GM23338 (cell line): ENCODE measurements at regions not wholly inside any gene's neighbourhood (a gene's known extent, or its start where the extent isn't known, plus 50 kb on each side); places are given as distances from the start of the nearest gene placed in this dataset.

Source experiments
- ATAC-seq: fragments of 200-7000 bp; cut with Tn5 transposase; 3 replicates; pipeline ENCODE4 v1.9.1; 2020
- DNase-seq: peaks from one replicate; pipeline ENCODE4 v3.0.0-alpha.2; 2015; ENCODE audit warnings: low spot score
- H2AFZ ChIP-seq: fragments of 200-600 bp; sonication (generic); 2 replicates; pipeline ENCODE4 v1.8.0; 2016; ENCODE audit warnings: antibody characterized with exemption, mild to moderate bottlenecking, moderate library complexity
- H3F3A ChIP-seq: fragments of 200-600 bp; sonication (generic); replicated peaks from 2 replicates; pipeline ENCODE4 v1.8.0; 2017; ENCODE audit warnings: antibody characterized with exemption, mixed run types, low read depth
- H3K27ac ChIP-seq: fragments of 200-600 bp; sonication (generic); 2 replicates; pipeline ENCODE4 v1.6.1; 2016; ENCODE audit warnings: low read depth
- H3K27me3 ChIP-seq: fragments of 200-600 bp; sonication (generic); 2 replicates; pipeline ENCODE4 v1.8.0; 2016; ENCODE audit warnings: mild to moderate bottlenecking, mixed run types, moderate library complexity; ENCODE audit not compliant: insufficient read depth
- H3K36me3 ChIP-seq: fragments of 200-600 bp; sonication (generic); 2 replicates; pipeline ENCODE4 v1.8.0; 2016; ENCODE audit warnings: mild to moderate bottlenecking; ENCODE audit not compliant: insufficient read depth
- H3K4me1 ChIP-seq: fragments of 200-600 bp; sonication (generic); 2 replicates; pipeline ENCODE4 v1.8.0; 2016; ENCODE audit warnings: mild to moderate bottlenecking, moderate library complexity; ENCODE audit not compliant: insufficient read depth
- H3K4me2 ChIP-seq: fragments of 200-600 bp; sonication (generic); 2 replicates; pipeline ENCODE4 v1.7.1; 2017; ENCODE audit warnings: mixed run types
- H3K4me3 ChIP-seq: fragments of 200-600 bp; sonication (generic); 2 replicates; pipeline ENCODE4 v1.6.1; 2016; ENCODE audit warnings: mixed run types
- H3K79me2 ChIP-seq: fragments of 200-600 bp; sonication (generic); replicated peaks from 2 replicates; pipeline ENCODE4 v1.8.0; 2017; ENCODE audit warnings: mild to moderate bottlenecking; ENCODE audit not compliant: insufficient read depth
- H3K9me2 ChIP-seq: fragments of 200-600 bp; sonication (generic); 2 replicates; pipeline ENCODE4 v1.8.0; 2017; ENCODE audit not compliant: insufficient read depth
- H4K20me1 ChIP-seq: fragments of 200-600 bp; sonication (generic); replicated peaks from 2 replicates; pipeline ENCODE4 v1.8.0; 2017; ENCODE audit warnings: mild to moderate bottlenecking; ENCODE audit not compliant: insufficient read depth
- H3K27ac Mint-ChIP-seq: 2 replicates; pipeline ENCODE4 v1.8.0; 2020; ENCODE audit warnings: inconsistent platforms, mild to moderate bottlenecking, moderate library complexity, mixed read lengths
- H3K27me3 Mint-ChIP-seq: 3 replicates; pipeline ENCODE4 v1.8.0; 2022; ENCODE audit warnings: low read depth, mild to moderate bottlenecking, moderate library complexity, mixed read lengths, inconsistent platforms; ENCODE audit not compliant: insufficient read depth, poor library complexity
- H3K36me3 Mint-ChIP-seq: 3 replicates; pipeline ENCODE4 v1.8.0; 2021; ENCODE audit warnings: low read depth, mild to moderate bottlenecking, inconsistent platforms, moderate library complexity, mixed read lengths
- H3K4me1 Mint-ChIP-seq: 3 replicates; pipeline ENCODE4 v1.8.0; 2020; ENCODE audit warnings: mild to moderate bottlenecking, inconsistent platforms, mixed read lengths
- H3K4me3 Mint-ChIP-seq: 3 replicates; pipeline ENCODE4 v1.8.0; 2021; ENCODE audit warnings: moderate library complexity, mild to moderate bottlenecking, inconsistent platforms, mixed read lengths
- H3K9me3 Mint-ChIP-seq: 3 replicates; pipeline ENCODE4 v1.8.0; 2020; ENCODE audit warnings: moderate library complexity, mild to moderate bottlenecking, inconsistent platforms, mixed read lengths
- CREB1 ChIP-seq: fragments of 250-450 bp; sonication (Bioruptor Pico); IDR thresholded peaks from 2 replicates; pipeline ENCODE4 v1.5.0; 2020; ENCODE audit warnings: low read depth, mild to moderate bottlenecking, moderate library complexity
- CTCF ChIP-seq, 2 experiments: fragments of 200-600 bp in 1 of 2; sonication (generic) in 1 of 2; conservative IDR thresholded peaks; 2 replicates each; pipeline versions ENCODE4 v1.5.1 to v1.6.1; 2016 to 2017; ENCODE audit warnings: antibody characterized with exemption in 2 of 2, low read depth in 2 of 2, mild to moderate bottlenecking in 2 of 2, moderate library complexity in 1 of 2
- ETS1 ChIP-seq: IDR thresholded peaks from 2 replicates; pipeline ENCODE4 v1.6.1; 2016; ENCODE audit warnings: antibody characterized with exemption
- EZH2 ChIP-seq: fragments of 200-600 bp; sonication (generic); IDR thresholded peaks from one replicate; pipeline ENCODE4 v1.8.0; 2017; ENCODE audit warnings: antibody characterized with exemption, mild to moderate bottlenecking, low read depth; ENCODE audit not compliant: unreplicated experiment
- EZH2phosphoT487 ChIP-seq: fragments of 200-600 bp; sonication (generic); IDR thresholded peaks from one replicate; pipeline ENCODE4 v1.8.1; 2018; ENCODE audit warnings: antibody characterized with exemption; ENCODE audit not compliant: unreplicated experiment
- JUNB ChIP-seq: IDR thresholded peaks from one replicate; pipeline ENCODE4 v1.6.1; 2016; ENCODE audit warnings: antibody characterized with exemption; ENCODE audit not compliant: unreplicated experiment
- NANOG ChIP-seq: IDR thresholded peaks from 2 replicates; pipeline ENCODE4 v1.6.1; 2016; ENCODE audit warnings: antibody characterized with exemption, borderline replicate concordance
- POLR2AphosphoS5 ChIP-seq: IDR thresholded peaks from 2 replicates; pipeline ENCODE4 v1.6.1; 2016; ENCODE audit warnings: antibody characterized with exemption, low read depth
- STAT1 ChIP-seq: IDR thresholded peaks from one replicate; pipeline ENCODE4 v1.6.1; 2016; ENCODE audit warnings: antibody characterized with exemption; ENCODE audit not compliant: unreplicated experiment
- ZNF114 ChIP-seq: fragments of 250-450 bp; sonication (Bioruptor Pico); IDR thresholded peaks from 2 replicates; pipeline ENCODE4 v1.5.0; 2020; ENCODE audit warnings: mild to moderate bottlenecking, moderate library complexity
- ZNF331 ChIP-seq: fragments of 250-450 bp; sonication (Bioruptor Pico); IDR thresholded peaks from 2 replicates; pipeline ENCODE4 v1.5.0; 2020; ENCODE audit warnings: low read depth, mild to moderate bottlenecking, moderate library complexity
- ZNF462 ChIP-seq: fragments of 250-450 bp; sonication (Bioruptor Pico); IDR thresholded peaks from 2 replicates; pipeline ENCODE4 v1.5.0; 2020; ENCODE audit warnings: mild to moderate bottlenecking, moderate library complexity
- TF ChIP-seq, protein P1 (sequence below): IDR thresholded peaks from one replicate; pipeline ENCODE4 v1.6.1; 2018; ENCODE audit warnings: antibody characterized with exemption; ENCODE audit not compliant: unreplicated experiment

DNA sequence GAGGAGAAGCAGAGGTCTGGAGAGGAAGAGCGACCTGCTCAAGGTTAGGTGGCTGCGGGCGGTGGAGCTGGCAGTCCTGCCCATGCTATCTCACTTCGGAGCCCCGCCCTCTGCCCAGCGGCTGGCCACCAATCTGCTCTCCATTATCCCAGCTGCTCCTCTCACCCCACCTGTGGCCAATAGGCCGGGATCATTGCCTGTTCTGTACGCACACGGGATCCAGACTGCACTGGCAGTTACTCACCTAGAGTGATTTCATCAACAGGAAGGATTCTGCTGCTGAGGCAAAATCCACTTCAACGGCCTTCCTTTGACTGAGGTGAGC is 100.6 kb downstream of the TLE3 start:
- peaks cover 12% of the 10 kb centered on the region for H3K27me3 Mint-ChIP-seq

More for the DNA sequence above, 100.6 kb downstream of the TLE3 start:
- Mint-ChIP-seq H3K27ac (no peak overlapping the region), H3K4me3 (no peak overlapping the region), H3K9me3 (peaks cover 3% of the 10 kb centered on the region; the same call in 1 of the 3 replicates), H3K36me3 (no peaks in the 10 kb centered on the region; the same call in 2 of the 3 replicates), H3K4me1 (peaks cover 6% of the 10 kb centered on the region)
- no peaks in the 10 kb centered on the region for H3K79me2 ChIP-seq
- ATAC-seq (no peak), DNase-seq (no peak)
- H2AFZ ChIP-seq, result no peak overlapping the region
- H3K27me3 ChIP-seq, result no peaks in the 10 kb centered on the region
- no peak overlapping the region for H3K27ac ChIP-seq
- H3K4me2 ChIP-seq, result no peak overlapping the region
- no peaks in the 10 kb centered on the region for H3F3A ChIP-seq
- no peak for TF ChIP-seq ZNF331 (CRISPR knock-in tag)
- TF ChIP-seq CTCF (conservative IDR thresholded peaks at IDR 0.05; ENCODE audit: low read depth in 2 of 2), result no peak
- no peak for TF ChIP-seq ZNF462 (CRISPR knock-in tag)
- TF ChIP-seq POLR2AphosphoS5, result no peak
- no peak for TF ChIP-seq STAT1
- no peak for TF ChIP-seq JUNB
- TF ChIP-seq ZNF114 (CRISPR knock-in tag), result no peak
- no peak for TF ChIP-seq CREB1 (CRISPR knock-in tag)
- no peak for TF ChIP-seq ETS1
- no peak for TF ChIP-seq EZH2
- TF ChIP-seq, protein P1, sequence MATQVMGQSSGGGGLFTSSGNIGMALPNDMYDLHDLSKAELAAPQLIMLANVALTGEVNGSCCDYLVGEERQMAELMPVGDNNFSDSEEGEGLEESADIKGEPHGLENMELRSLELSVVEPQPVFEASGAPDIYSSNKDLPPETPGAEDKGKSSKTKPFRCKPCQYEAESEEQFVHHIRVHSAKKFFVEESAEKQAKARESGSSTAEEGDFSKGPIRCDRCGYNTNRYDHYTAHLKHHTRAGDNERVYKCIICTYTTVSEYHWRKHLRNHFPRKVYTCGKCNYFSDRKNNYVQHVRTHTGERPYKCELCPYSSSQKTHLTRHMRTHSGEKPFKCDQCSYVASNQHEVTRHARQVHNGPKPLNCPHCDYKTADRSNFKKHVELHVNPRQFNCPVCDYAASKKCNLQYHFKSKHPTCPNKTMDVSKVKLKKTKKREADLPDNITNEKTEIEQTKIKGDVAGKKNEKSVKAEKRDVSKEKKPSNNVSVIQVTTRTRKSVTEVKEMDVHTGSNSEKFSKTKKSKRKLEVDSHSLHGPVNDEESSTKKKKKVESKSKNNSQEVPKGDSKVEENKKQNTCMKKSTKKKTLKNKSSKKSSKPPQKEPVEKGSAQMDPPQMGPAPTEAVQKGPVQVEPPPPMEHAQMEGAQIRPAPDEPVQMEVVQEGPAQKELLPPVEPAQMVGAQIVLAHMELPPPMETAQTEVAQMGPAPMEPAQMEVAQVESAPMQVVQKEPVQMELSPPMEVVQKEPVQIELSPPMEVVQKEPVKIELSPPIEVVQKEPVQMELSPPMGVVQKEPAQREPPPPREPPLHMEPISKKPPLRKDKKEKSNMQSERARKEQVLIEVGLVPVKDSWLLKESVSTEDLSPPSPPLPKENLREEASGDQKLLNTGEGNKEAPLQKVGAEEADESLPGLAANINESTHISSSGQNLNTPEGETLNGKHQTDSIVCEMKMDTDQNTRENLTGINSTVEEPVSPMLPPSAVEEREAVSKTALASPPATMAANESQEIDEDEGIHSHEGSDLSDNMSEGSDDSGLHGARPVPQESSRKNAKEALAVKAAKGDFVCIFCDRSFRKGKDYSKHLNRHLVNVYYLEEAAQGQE, result no peak
- TF ChIP-seq EZH2phosphoT487, result no peak
- no peak for TF ChIP-seq NANOG
- no peak overlapping the region for H3K4me3 ChIP-seq
- H3K4me1 ChIP-seq, result no peaks in the 10 kb centered on the region
- H4K20me1 ChIP-seq, result no peaks in the 10 kb centered on the region; the same call in 1 of the 2 replicates
- no peaks in the 10 kb centered on the region for H3K36me3 ChIP-seq
- H3K9me2 ChIP-seq, result no peaks in the 10 kb centered on the region
